PC-3 (cell line): ENCODE measurements at regions not wholly inside any gene's neighbourhood (a gene's known extent, or its start where the extent isn't known, plus 50 kb on each side); places are given as distances from the start of the nearest gene placed in this dataset.

ENCODE experiments used
- ATAC-seq: fragments of 200-7000 bp; cut with Tn5 transposase; 2 replicates; pipeline ENCODE4 v1.9.1; 2020; ENCODE audit warnings: mild to moderate bottlenecking, moderate library complexity
- BruUV-seq: library from RNA; stranded (reverse); fragments of 400-500 nt; replicated peaks from 2 replicates; lab custom pipeline; 2021; lab: Mats Ljungman, UMichigan
- CTCF ChIA-PET: fragments of 300-600 bp; sonication (Branson Sonifier 250); formaldehyde crosslinking; loops from one replicate; lab custom pipeline; 2022; ENCODE audit warnings: antibody characterized with exemption; lab: Charles Lee
- POLR2A ChIA-PET: fragments of 300-600 bp; sonication (Branson Sonifier 250); formaldehyde crosslinking; loops from one replicate; lab custom pipeline; 2022; ENCODE audit warnings: antibody characterized with exemption; ENCODE audit not compliant: unreplicated experiment; lab: Charles Lee
- DNase-seq: peaks from one replicate; pipeline ENCODE4 v3.0.0-alpha.2; 2015
- H2AFZ ChIP-seq: fragments of 300-600 bp; sonication (generic); 2 replicates; pipeline ENCODE4 v1.6.0; 2016; ENCODE audit warnings: antibody characterized with exemption, low read length
- H3F3A ChIP-seq: fragments of 300-600 bp; sonication (generic); one replicate; pipeline ENCODE4 v1.6.0; 2017; ENCODE audit warnings: antibody characterized with exemption, low read length, control low read depth, mild to moderate bottlenecking; ENCODE audit not compliant: unreplicated experiment
- H3K27ac ChIP-seq: fragments of 300-600 bp; sonication (generic); 2 replicates; pipeline ENCODE4 v1.5.1; 2016; ENCODE audit warnings: mild to moderate bottlenecking, low read length
- H3K27me3 ChIP-seq: fragments of 300-600 bp; sonication (generic); 2 replicates; pipeline ENCODE4 v1.6.1; 2016; ENCODE audit warnings: low read length, mixed read lengths
- H3K36me3 ChIP-seq: fragments of 300-600 bp; sonication (generic); 2 replicates; pipeline ENCODE4 v1.6.1; 2016; ENCODE audit warnings: low read depth, mixed run types, low read length, mixed read lengths
- H3K4me1 ChIP-seq: fragments of 300-600 bp; sonication (generic); 2 replicates; pipeline ENCODE4 v1.5.1; 2016; ENCODE audit warnings: low read length; ENCODE audit not compliant: insufficient read depth
- H3K4me2 ChIP-seq: fragments of 300-600 bp; sonication (generic); 2 replicates; pipeline ENCODE4 v1.6.0; 2016; ENCODE audit warnings: low read length
- H3K4me3 ChIP-seq: fragments of 300-600 bp; sonication (generic); 2 replicates; pipeline ENCODE4 v1.5.1; 2016; ENCODE audit warnings: mild to moderate bottlenecking, low read length, mixed read lengths
- H3K79me2 ChIP-seq: fragments of 300-600 bp; sonication (generic); 2 replicates; pipeline ENCODE4 v1.6.1; 2017; ENCODE audit warnings: low read length, mixed read lengths
- H3K9ac ChIP-seq: fragments of 300-600 bp; sonication (generic); 2 replicates; pipeline ENCODE4 v1.6.0; 2016; ENCODE audit warnings: mild to moderate bottlenecking, low read length
- H3K9me2 ChIP-seq: fragments of 300-600 bp; sonication (generic); replicated peaks from 2 replicates; pipeline ENCODE4 v1.6.1; 2016; ENCODE audit warnings: mixed run types, low read length, mixed read lengths
- H3K9me3 ChIP-seq: fragments of 300-600 bp; sonication (generic); 2 replicates; pipeline ENCODE4 v1.6.1; 2016; ENCODE audit warnings: low read length, mixed read lengths
- H4K20me1 ChIP-seq: fragments of 300-600 bp; sonication (generic); 2 replicates; pipeline ENCODE4 v1.6.1; 2016; ENCODE audit warnings: low read length, mixed read lengths
- EZH2 ChIP-seq: fragments of 300-600 bp; sonication (generic); IDR thresholded peaks from one replicate; pipeline ENCODE4 v1.6.1; 2017; ENCODE audit warnings: antibody characterized with exemption, mild to moderate bottlenecking, low read length; ENCODE audit not compliant: unreplicated experiment
- EZH2phosphoT487 ChIP-seq: fragments of 300-600 bp; sonication (generic); IDR thresholded peaks from 2 replicates; pipeline ENCODE4 v1.6.1; 2018; ENCODE audit warnings: mild to moderate bottlenecking, antibody characterized with exemption, low read length, borderline replicate concordance
- intact Hi-C: fragments of 100-400 bp; cut with micrococcal nuclease; formaldehyde crosslinking; loops from 2 replicates; pipeline ENCODE4 v1.9.0; 2023
- TF ChIP-seq, protein P1 (sequence below): fragments of 300-600 bp; sonication (generic); conservative IDR thresholded peaks from 2 replicates; pipeline ENCODE4 v1.5.1; 2017; ENCODE audit warnings: antibody characterized with exemption, low read depth, mild to moderate bottlenecking, low read length

DNA sequence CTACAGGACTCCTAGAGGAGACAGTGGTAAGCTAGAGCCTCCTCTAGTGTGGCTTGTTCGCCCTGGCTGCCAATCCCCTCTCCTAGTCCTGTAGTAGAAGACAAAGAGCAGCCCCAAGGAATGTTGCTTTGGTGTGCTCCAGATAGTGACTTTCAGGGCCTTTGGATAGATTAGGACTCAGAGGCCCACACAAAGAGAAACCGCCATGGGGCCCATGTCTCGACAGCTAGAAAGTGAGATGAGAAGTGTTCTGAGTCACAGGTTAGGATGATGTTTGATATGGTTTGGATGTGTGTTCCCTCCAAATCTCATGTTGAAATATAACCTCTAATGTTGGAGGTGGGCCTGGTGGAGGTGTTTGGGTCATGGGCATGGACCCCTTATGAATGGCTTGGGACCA is 51.8 kb upstream of the JDP2 start:
- Histone ChIP-seq H3K4me3 (no peak overlapping the region), H4K20me1 (no peaks in the 10 kb centered on the region), H3K27me3 (peaks cover 40% of the 10 kb centered on the region; the same call in 1 of the 2 replicates), H2AFZ (no peak overlapping the region), H3K4me1 (no peaks in the 10 kb centered on the region), H3K9me2 (no peaks in the 10 kb centered on the region), H3K9ac (no peak overlapping the region), H3K4me2 (no peak overlapping the region), H3K79me2 (no peaks in the 10 kb centered on the region), H3K36me3 (no peaks in the 10 kb centered on the region), H3K27ac (no peak overlapping the region), H3F3A (no peaks in the 10 kb centered on the region), H3K9me3 (no peaks in the 10 kb centered on the region)
- no TSS peak for BruUV-seq
- ChIA-PET CTCF (no interaction called here), POLR2A (no interaction called here)
- TF ChIP-seq EZH2 (no peak), EZH2phosphoT487 (no peak)
- TF ChIP-seq, protein P1, sequence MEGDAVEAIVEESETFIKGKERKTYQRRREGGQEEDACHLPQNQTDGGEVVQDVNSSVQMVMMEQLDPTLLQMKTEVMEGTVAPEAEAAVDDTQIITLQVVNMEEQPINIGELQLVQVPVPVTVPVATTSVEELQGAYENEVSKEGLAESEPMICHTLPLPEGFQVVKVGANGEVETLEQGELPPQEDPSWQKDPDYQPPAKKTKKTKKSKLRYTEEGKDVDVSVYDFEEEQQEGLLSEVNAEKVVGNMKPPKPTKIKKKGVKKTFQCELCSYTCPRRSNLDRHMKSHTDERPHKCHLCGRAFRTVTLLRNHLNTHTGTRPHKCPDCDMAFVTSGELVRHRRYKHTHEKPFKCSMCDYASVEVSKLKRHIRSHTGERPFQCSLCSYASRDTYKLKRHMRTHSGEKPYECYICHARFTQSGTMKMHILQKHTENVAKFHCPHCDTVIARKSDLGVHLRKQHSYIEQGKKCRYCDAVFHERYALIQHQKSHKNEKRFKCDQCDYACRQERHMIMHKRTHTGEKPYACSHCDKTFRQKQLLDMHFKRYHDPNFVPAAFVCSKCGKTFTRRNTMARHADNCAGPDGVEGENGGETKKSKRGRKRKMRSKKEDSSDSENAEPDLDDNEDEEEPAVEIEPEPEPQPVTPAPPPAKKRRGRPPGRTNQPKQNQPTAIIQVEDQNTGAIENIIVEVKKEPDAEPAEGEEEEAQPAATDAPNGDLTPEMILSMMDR = no peak
- intact Hi-C loops = no loop called here
- DNase-seq = no peak
- ATAC-seq = no peak
